Ishikawa (cell line): ENCODE measurements at regions not wholly inside any gene's neighbourhood (a gene's known extent, or its start where the extent isn't known, plus 50 kb on each side); places are given as distances from the start of the nearest gene placed in this dataset.

ENCODE experiments used
- EP300 ChIP-seq: IDR thresholded peaks from 2 replicates; pipeline ENCODE4 v1.6.1; 2012; ENCODE audit warnings: borderline replicate concordance
- NFIC ChIP-seq: IDR thresholded peaks from 2 replicates; pipeline ENCODE4 v1.6.1; 2012
- TAF1 ChIP-seq: IDR thresholded peaks from 2 replicates; pipeline ENCODE4 v1.6.1; 2012; ENCODE audit warnings: low read depth, mild to moderate bottlenecking
- YY1 ChIP-seq: IDR thresholded peaks from 2 replicates; pipeline ENCODE4 v1.6.1; 2012; ENCODE audit warnings: low read depth
- TF ChIP-seq, protein P1 (sequence below): IDR thresholded peaks from 2 replicates; pipeline ENCODE4 v1.6.1; 2012

DNA sequence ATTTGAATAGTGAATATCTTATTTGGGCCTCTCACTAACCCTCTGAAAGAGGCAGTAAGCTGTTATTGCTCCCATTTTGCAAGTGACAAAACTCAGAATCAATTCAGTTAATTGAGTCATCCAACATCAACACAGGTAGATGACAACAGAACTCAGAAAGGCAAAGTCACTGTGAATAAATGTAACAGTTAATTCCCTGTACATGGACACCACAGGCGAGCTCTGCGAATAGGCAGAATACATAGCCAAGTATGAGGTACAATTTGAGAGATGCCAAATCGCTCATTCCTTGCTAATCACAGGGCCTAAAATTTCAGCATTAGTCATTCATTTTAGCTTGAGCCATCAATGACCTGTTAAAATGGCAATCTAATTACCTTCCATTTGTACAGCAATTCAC lies 52.6 kb upstream of the HECTD2 start:
- TF ChIP-seq TAF1 (no peak), NFIC (no peak), YY1 (no peak), EP300 (no peak)
- TF ChIP-seq, protein P1, sequence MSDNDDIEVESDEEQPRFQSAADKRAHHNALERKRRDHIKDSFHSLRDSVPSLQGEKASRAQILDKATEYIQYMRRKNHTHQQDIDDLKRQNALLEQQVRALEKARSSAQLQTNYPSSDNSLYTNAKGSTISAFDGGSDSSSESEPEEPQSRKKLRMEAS: no peak
